ENCODE measurements at regions not wholly inside any gene's neighbourhood (a gene's known extent, or its start where the extent isn't known, plus 50 kb on each side); places are given as distances from the start of the nearest gene placed in this dataset.

GRCh38 chr5:158565017-158565789 is 534.5 kb downstream of the EBF1 start:
- Histone ChIP-seq H3K79me2 (ENCODE audit: low read length) (no peaks in the 10 kb centered on the region), H3K4me3 (ENCODE audit: low read length) (no peak overlapping the region), H4K20me1 (ENCODE audit: insufficient read depth, low read length) (no peaks in the 10 kb centered on the region), H3K4me2 (ENCODE audit: low read depth, low read length) (no peak overlapping the region), H3K27ac (ENCODE audit: low read length) (no peak overlapping the region), H3K9me2 (replicated peaks; ENCODE audit: insufficient read depth, low read length) (no peaks in the 10 kb centered on the region), H3F3A (ENCODE audit: insufficient read depth, low read length) (no peaks in the 10 kb centered on the region), H3K36me3 (replicated peaks; ENCODE audit: insufficient read depth, low read length) (no peaks in the 10 kb centered on the region), H3K9me3 (replicated peaks; ENCODE audit: insufficient read depth, low read length) (no peaks in the 10 kb centered on the region), H3K27me3 (replicated peaks; ENCODE audit: insufficient read depth, low read length) (no peaks in the 10 kb centered on the region), H3K4me1 (ENCODE audit: low read length) (peaks cover 9% of the 10 kb centered on the region), H3K9ac (ENCODE audit: low read length) (no peak overlapping the region), H2AFZ (ENCODE audit: low read length) (no peak overlapping the region)
- DNase-seq, result no peak
- no peak for TF ChIP-seq EZH2phosphoT487 (IDR thresholded peaks at IDR 0.05; ENCODE audit: low read length)
- no peak for TF ChIP-seq CTCF (IDR thresholded peaks at IDR 0.05; ENCODE audit: low read length)
- no peak for TF ChIP-seq EZH2 (optimal IDR thresholded peaks at IDR 0.05; ENCODE audit: low read depth, low read length)

GRCh38 chr5:158563760-158564390 is 535.8 kb downstream of the EBF1 start:
- no peaks in the 10 kb centered on the region for H3K36me3 ChIP-seq (replicated peaks; ENCODE audit: insufficient read depth, low read length)
- no peak for DNase-seq
- no peak overlapping the region for H3K9ac ChIP-seq (ENCODE audit: low read length)
- H3K79me2 ChIP-seq (ENCODE audit: low read length), result no peaks in the 10 kb centered on the region
- H3K4me3 ChIP-seq (ENCODE audit: low read length), result no peak overlapping the region
- H3K27me3 ChIP-seq (replicated peaks; ENCODE audit: insufficient read depth, low read length), result no peaks in the 10 kb centered on the region
- H3K9me2 ChIP-seq (replicated peaks; ENCODE audit: insufficient read depth, low read length), result no peaks in the 10 kb centered on the region
- no peak overlapping the region for H3K4me2 ChIP-seq (ENCODE audit: low read depth, low read length)
- no peaks in the 10 kb centered on the region for H3K9me3 ChIP-seq (replicated peaks; ENCODE audit: insufficient read depth, low read length)
- TF ChIP-seq EZH2 (optimal IDR thresholded peaks at IDR 0.05; ENCODE audit: low read depth, low read length) (no peak), CTCF (IDR thresholded peaks at IDR 0.05; ENCODE audit: low read length) (no peak), EZH2phosphoT487 (IDR thresholded peaks at IDR 0.05; ENCODE audit: low read length) (no peak)
- no peak overlapping the region for H3K27ac ChIP-seq (ENCODE audit: low read length)
- H3F3A ChIP-seq (ENCODE audit: insufficient read depth, low read length), result no peaks in the 10 kb centered on the region
- H3K4me1 ChIP-seq (ENCODE audit: low read length), result peaks cover 9% of the 10 kb centered on the region
- no peak overlapping the region for H2AFZ ChIP-seq (ENCODE audit: low read length)
- H4K20me1 ChIP-seq (ENCODE audit: insufficient read depth, low read length), result no peaks in the 10 kb centered on the region

GRCh38 chr5:158561562-158562190 is 538.0 kb downstream of the EBF1 start:
- H3K9ac ChIP-seq (ENCODE audit: low read length), result no peak overlapping the region
- no peaks in the 10 kb centered on the region for H3F3A ChIP-seq (ENCODE audit: insufficient read depth, low read length)

More at GRCh38 chr5:158561562-158562190, 538.0 kb downstream of the EBF1 start:
- no peaks in the 10 kb centered on the region for H3K27me3 ChIP-seq (replicated peaks; ENCODE audit: insufficient read depth, low read length)
- peaks cover 9% of the 10 kb centered on the region for H3K4me1 ChIP-seq (ENCODE audit: low read length)
- H3K79me2 ChIP-seq (ENCODE audit: low read length), result no peaks in the 10 kb centered on the region
- H4K20me1 ChIP-seq (ENCODE audit: insufficient read depth, low read length), result no peaks in the 10 kb centered on the region
- no peak overlapping the region for H3K4me3 ChIP-seq (ENCODE audit: low read length)
- no peak overlapping the region for H2AFZ ChIP-seq (ENCODE audit: low read length)
- no peaks in the 10 kb centered on the region for H3K9me2 ChIP-seq (replicated peaks; ENCODE audit: insufficient read depth, low read length)
- no peak for DNase-seq
- H3K4me2 ChIP-seq (ENCODE audit: low read depth, low read length), result no peak overlapping the region
- TF ChIP-seq EZH2 (optimal IDR thresholded peaks at IDR 0.05; ENCODE audit: low read depth, low read length) (no peak), EZH2phosphoT487 (IDR thresholded peaks at IDR 0.05; ENCODE audit: low read length) (no peak), CTCF (IDR thresholded peaks at IDR 0.05; ENCODE audit: low read length) (no peak)
- H3K36me3 ChIP-seq (replicated peaks; ENCODE audit: insufficient read depth, low read length), result no peaks in the 10 kb centered on the region
- no peaks in the 10 kb centered on the region for H3K9me3 ChIP-seq (replicated peaks; ENCODE audit: insufficient read depth, low read length)
- H3K27ac ChIP-seq (ENCODE audit: low read length), result no peak overlapping the region

Data from MM.1S (cell line).